HL-60 (cell line): ENCODE measurements at regions not wholly inside any gene's neighbourhood (a gene's known extent, or its start where the extent isn't known, plus 50 kb on each side); places are given as distances from the start of the nearest gene placed in this dataset.

ENCODE experiments used
- DNase-seq, 2 experiments: peaks; one replicate each; pipeline ENCODE4 v3.0.0-alpha.2; 2010 to 2020; ENCODE audit warnings: low read depth in 1 of 2, low spot score in 1 of 2
- H3K27ac ChIP-seq: fragments of 250-450 bp; sonication (Bioruptor Pico); replicated peaks from 2 replicates; pipeline ENCODE4 v1.5.1; 2020; ENCODE audit warnings: mild to moderate bottlenecking, moderate library complexity
- H3K27me3 ChIP-seq: fragments of 250-450 bp; sonication (Bioruptor Pico); 2 replicates; pipeline ENCODE4 v1.5.1; 2021; ENCODE audit warnings: mild to moderate bottlenecking, moderate library complexity; ENCODE audit not compliant: insufficient read depth, poor library complexity, severe bottlenecking
- H3K4me3 ChIP-seq: replicated peaks from 2 replicates; pipeline ENCODE4 v1.5.1; 2011; ENCODE audit warnings: mild to moderate bottlenecking, control low read depth, low read length; ENCODE audit not compliant: insufficient read depth
- CTCF ChIP-seq: IDR thresholded peaks from one replicate; pipeline ENCODE4 v1.5.1; 2011; ENCODE audit warnings: low read length, control low read depth, inconsistent platforms; ENCODE audit not compliant: insufficient read depth
- GABPA ChIP-seq: IDR thresholded peaks from 2 replicates; pipeline ENCODE4 v1.6.1; 2012; ENCODE audit warnings: low read depth
- POLR2AphosphoS5 ChIP-seq: IDR thresholded peaks from 2 replicates; pipeline ENCODE4 v1.6.1; 2012; ENCODE audit warnings: low read depth
- REST ChIP-seq: IDR thresholded peaks from 2 replicates; pipeline ENCODE4 v1.6.1; 2012; ENCODE audit warnings: low read depth; ENCODE audit not compliant: insufficient replicate concordance
- SPI1 ChIP-seq: IDR thresholded peaks from 2 replicates; pipeline ENCODE4 v1.6.1; 2012; ENCODE audit warnings: low read depth, mild to moderate bottlenecking, borderline replicate concordance

- no peak for TF ChIP-seq CTCF
- TF ChIP-seq POLR2AphosphoS5, result no peak
- no peak for TF ChIP-seq REST
- no peak for TF ChIP-seq GABPA
- no peak for TF ChIP-seq SPI1
- DNase-seq, result no peak
- no peaks in the 10 kb centered on the region for H3K27me3 ChIP-seq
- no peak overlapping the region for H3K27ac ChIP-seq
- H3K4me3 ChIP-seq, result no peak overlapping the region
These were observed 267.6 kb upstream of the FAM83B start for GRCh38 chr6:54579011-54579410.

- Histone ChIP-seq H3K27ac (no peak overlapping the region), H3K4me3 (no peak overlapping the region), H3K27me3 (no peaks in the 10 kb centered on the region)
- no peak for TF ChIP-seq SPI1
- TF ChIP-seq GABPA, result no peak
- TF ChIP-seq CTCF, result no peak
- TF ChIP-seq REST, result no peak
- TF ChIP-seq POLR2AphosphoS5, result no peak
- DNase-seq, result no peak
These were observed 260.3 kb upstream of the FAM83B start for GRCh38 chr6:54586251-54586650.

- DNase-seq, result no peak
- Histone ChIP-seq H3K4me3 (no peak overlapping the region), H3K27me3 (no peaks in the 10 kb centered on the region), H3K27ac (no peak overlapping the region)
- no peak for TF ChIP-seq SPI1
- TF ChIP-seq REST, result no peak
- no peak for TF ChIP-seq CTCF
- no peak for TF ChIP-seq POLR2AphosphoS5
- TF ChIP-seq GABPA, result no peak
These were observed 259.3 kb upstream of the FAM83B start for GRCh38 chr6:54587277-54587676.
